ENCODE measurements at regions not wholly inside any gene's neighbourhood (a gene's known extent, or its start where the extent isn't known, plus 50 kb on each side); places are given as distances from the start of the nearest gene placed in this dataset.

GRCh38 chrX:146451136-146451535 lies 358.4 kb upstream of the CXorf51B start:
- Histone ChIP-seq H3K36me3 (no peaks in the 10 kb centered on the region), H3K27ac (no peak overlapping the region), H3K4me3 (ENCODE audit: low read depth, low read length) (no peak overlapping the region), H3K27me3 (ENCODE audit: insufficient read depth, low read depth, severe bottlenecking) (peaks cover 17% of the 10 kb centered on the region), H3K9me3 (ENCODE audit: severe bottlenecking) (no peaks in the 10 kb centered on the region)
- TF ChIP-seq, protein P1, sequence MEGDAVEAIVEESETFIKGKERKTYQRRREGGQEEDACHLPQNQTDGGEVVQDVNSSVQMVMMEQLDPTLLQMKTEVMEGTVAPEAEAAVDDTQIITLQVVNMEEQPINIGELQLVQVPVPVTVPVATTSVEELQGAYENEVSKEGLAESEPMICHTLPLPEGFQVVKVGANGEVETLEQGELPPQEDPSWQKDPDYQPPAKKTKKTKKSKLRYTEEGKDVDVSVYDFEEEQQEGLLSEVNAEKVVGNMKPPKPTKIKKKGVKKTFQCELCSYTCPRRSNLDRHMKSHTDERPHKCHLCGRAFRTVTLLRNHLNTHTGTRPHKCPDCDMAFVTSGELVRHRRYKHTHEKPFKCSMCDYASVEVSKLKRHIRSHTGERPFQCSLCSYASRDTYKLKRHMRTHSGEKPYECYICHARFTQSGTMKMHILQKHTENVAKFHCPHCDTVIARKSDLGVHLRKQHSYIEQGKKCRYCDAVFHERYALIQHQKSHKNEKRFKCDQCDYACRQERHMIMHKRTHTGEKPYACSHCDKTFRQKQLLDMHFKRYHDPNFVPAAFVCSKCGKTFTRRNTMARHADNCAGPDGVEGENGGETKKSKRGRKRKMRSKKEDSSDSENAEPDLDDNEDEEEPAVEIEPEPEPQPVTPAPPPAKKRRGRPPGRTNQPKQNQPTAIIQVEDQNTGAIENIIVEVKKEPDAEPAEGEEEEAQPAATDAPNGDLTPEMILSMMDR (IDR thresholded peaks at IDR 0.05; ENCODE audit: low read depth, low read length) = no peak
- no peak for DNase-seq

DNA sequence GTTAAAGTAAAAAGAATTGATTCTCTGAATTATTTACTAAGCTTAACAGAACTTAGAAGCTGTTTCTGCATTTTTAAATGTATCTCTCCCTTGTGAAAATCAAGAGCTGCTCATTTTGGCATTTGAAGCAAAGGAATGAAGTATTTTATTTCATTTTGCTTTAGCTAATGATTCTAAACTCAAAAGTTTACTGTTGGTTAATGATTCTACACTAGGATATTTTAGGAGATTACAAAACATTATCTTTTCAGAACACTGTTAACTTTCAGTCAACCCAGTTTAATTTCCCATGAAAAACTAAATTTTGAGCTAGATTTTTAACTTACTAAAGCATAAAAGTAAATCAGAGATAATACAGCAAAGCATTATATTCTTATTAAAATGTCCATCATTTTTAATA lies 355.2 kb upstream of the CXorf51B start:
- TF ChIP-seq, protein P1 (IDR thresholded peaks at IDR 0.05; ENCODE audit: low read depth, low read length) = no peak
- no peak overlapping the region for H3K4me3 ChIP-seq (ENCODE audit: low read depth, low read length)
- H3K27ac ChIP-seq = no peak overlapping the region
- H3K36me3 ChIP-seq = no peaks in the 10 kb centered on the region
- H3K27me3 ChIP-seq (ENCODE audit: insufficient read depth, low read depth, severe bottlenecking) = peaks cover 17% of the 10 kb centered on the region
- H3K9me3 ChIP-seq (ENCODE audit: severe bottlenecking) = no peaks in the 10 kb centered on the region
- DNase-seq = no peak

DNA sequence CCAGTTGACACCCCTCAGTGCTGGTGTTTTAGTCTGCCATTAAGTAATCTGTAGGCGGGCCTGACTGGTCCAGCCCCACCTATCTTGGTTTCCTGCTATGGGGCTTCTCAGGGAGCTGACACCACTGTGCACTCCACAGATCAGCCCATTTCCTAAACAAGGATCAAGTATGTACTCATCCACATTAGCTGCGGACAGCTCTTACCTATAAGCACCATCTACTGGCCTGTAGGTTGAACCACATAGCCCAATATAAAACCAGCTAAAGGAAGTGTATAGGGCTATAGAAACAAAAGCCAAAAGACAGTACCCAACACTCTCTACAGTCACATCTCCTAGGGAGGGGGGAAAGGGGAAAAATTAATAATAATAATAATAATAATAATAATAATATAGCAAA lies 353.5 kb upstream of the CXorf51B start:
- no peaks in the 10 kb centered on the region for H3K36me3 ChIP-seq
- TF ChIP-seq, protein P1 (IDR thresholded peaks at IDR 0.05; ENCODE audit: low read depth, low read length) = no peak
- no peak overlapping the region for H3K4me3 ChIP-seq (ENCODE audit: low read depth, low read length)
- no peak overlapping the region for H3K27ac ChIP-seq
- H3K27me3 ChIP-seq (ENCODE audit: insufficient read depth, low read depth, severe bottlenecking) = peaks cover 14% of the 10 kb centered on the region
- DNase-seq = no peak
- no peaks in the 10 kb centered on the region for H3K9me3 ChIP-seq (ENCODE audit: severe bottlenecking)

- DNase-seq = no peak
- Histone ChIP-seq H3K9me3 (ENCODE audit: severe bottlenecking) (no peaks in the 10 kb centered on the region), H3K27me3 (ENCODE audit: insufficient read depth, low read depth, severe bottlenecking) (peaks cover 14% of the 10 kb centered on the region), H3K36me3 (no peaks in the 10 kb centered on the region), H3K27ac (no peak overlapping the region), H3K4me3 (ENCODE audit: low read depth, low read length) (no peak overlapping the region)
- TF ChIP-seq, protein P1 (IDR thresholded peaks at IDR 0.05; ENCODE audit: low read depth, low read length) = no peak
Observed at GRCh38 chrX:146477341-146477740, 332.2 kb upstream of the CXorf51B start.

DNA sequence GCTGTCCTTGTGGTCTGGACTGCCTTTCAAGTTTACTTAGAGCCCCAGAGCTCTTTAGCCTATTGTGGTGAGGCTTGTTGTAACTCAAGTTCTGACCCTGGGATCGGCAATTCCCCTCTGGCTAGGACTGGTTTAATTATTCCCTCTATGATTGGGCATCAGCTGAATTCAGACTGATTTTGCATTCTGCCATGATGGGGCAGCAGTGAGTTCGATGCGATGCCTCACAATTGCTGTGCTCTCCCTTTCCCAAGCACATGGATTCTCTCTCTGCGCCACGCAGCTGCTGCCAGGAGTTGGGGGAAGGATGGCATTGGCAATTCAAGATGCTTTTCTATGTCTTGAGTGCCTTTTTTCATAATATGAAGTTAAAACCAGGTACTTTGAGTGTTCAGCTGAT lies 327.8 kb upstream of the CXorf51B start:
- H3K4me3 ChIP-seq (ENCODE audit: low read depth, low read length) = no peak overlapping the region
- H3K27me3 ChIP-seq (ENCODE audit: insufficient read depth, low read depth, severe bottlenecking) = peaks cover 13% of the 10 kb centered on the region
- H3K36me3 ChIP-seq = no peaks in the 10 kb centered on the region
- no peak overlapping the region for H3K27ac ChIP-seq
- no peaks in the 10 kb centered on the region for H3K9me3 ChIP-seq (ENCODE audit: severe bottlenecking)
- TF ChIP-seq, protein P1 (IDR thresholded peaks at IDR 0.05; ENCODE audit: low read depth, low read length) = peak; percentile 24; the same call in 1 of the 2 replicates
- DNase-seq = peak; percentile 7

Data from WERI-Rb-1 (cell line).